Fibroblast of lung (primary cell): ENCODE measurements at regions not wholly inside any gene's neighbourhood (a gene's known extent, or its start where the extent isn't known, plus 50 kb on each side); places are given as distances from the start of the nearest gene placed in this dataset.

Experiments
- EZH2 ChIP-seq: IDR thresholded peaks from 2 replicates; pipeline ENCODE4 v1.5.1; 2012; ENCODE audit warnings: low read length, control low read depth, mild to moderate bottlenecking; ENCODE audit errors: missing control alignments
- TF ChIP-seq, protein P1 (sequence below), 2 donors: IDR thresholded peaks in 1 of 2; conservative IDR thresholded peaks in 1 of 2; 1 replicate in 1 of 2; 2 replicates in 1 of 2; pipeline ENCODE4 v1.5.1; 2011 to 2012; ENCODE audit warnings: low read length in 2 of 2, control low read depth in 1 of 2, inconsistent platforms in 1 of 2, low read depth in 1 of 2, mild to moderate bottlenecking in 1 of 2

GRCh38 chr5:97923997-97924396 is 741.0 kb upstream of the RIOK2 start:
- TF ChIP-seq, protein P1, sequence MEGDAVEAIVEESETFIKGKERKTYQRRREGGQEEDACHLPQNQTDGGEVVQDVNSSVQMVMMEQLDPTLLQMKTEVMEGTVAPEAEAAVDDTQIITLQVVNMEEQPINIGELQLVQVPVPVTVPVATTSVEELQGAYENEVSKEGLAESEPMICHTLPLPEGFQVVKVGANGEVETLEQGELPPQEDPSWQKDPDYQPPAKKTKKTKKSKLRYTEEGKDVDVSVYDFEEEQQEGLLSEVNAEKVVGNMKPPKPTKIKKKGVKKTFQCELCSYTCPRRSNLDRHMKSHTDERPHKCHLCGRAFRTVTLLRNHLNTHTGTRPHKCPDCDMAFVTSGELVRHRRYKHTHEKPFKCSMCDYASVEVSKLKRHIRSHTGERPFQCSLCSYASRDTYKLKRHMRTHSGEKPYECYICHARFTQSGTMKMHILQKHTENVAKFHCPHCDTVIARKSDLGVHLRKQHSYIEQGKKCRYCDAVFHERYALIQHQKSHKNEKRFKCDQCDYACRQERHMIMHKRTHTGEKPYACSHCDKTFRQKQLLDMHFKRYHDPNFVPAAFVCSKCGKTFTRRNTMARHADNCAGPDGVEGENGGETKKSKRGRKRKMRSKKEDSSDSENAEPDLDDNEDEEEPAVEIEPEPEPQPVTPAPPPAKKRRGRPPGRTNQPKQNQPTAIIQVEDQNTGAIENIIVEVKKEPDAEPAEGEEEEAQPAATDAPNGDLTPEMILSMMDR (conservative IDR thresholded peaks at IDR 0.05 in 1 of 2, IDR thresholded peaks at IDR 0.05 in 1 of 2; ENCODE audit: low read depth in 1 of 2, low read length in 2 of 2) = no peak
- TF ChIP-seq EZH2 = no peak
